Thyroid gland (tissue), 4 donors: ENCODE measurements at regions not wholly inside any gene's neighbourhood (a gene's known extent, or its start where the extent isn't known, plus 50 kb on each side); places are given as distances from the start of the nearest gene placed in this dataset.

Experiments used
- CTCF ChIP-seq, 6 experiments: fragments of 200-600 bp in 3 of 6; fragments of 450-650 bp in 3 of 6; sonication (generic) in 3 of 6; IDR thresholded peaks; one replicate each; pipeline ENCODE4 v1.5.1; 2016 to 2019; ENCODE audit warnings: antibody characterized with exemption in 6 of 6, mild to moderate bottlenecking in 2 of 6, inconsistent platforms in 1 of 6, moderate library complexity in 1 of 6
- POLR2A ChIP-seq, 2 donors: fragments of 450-650 bp; IDR thresholded peaks; one replicate each; pipeline ENCODE4 v1.6.1; 2017; ENCODE audit warnings: antibody characterized with exemption in 2 of 2, mild to moderate bottlenecking in 2 of 2, moderate library complexity in 1 of 2

DNA sequence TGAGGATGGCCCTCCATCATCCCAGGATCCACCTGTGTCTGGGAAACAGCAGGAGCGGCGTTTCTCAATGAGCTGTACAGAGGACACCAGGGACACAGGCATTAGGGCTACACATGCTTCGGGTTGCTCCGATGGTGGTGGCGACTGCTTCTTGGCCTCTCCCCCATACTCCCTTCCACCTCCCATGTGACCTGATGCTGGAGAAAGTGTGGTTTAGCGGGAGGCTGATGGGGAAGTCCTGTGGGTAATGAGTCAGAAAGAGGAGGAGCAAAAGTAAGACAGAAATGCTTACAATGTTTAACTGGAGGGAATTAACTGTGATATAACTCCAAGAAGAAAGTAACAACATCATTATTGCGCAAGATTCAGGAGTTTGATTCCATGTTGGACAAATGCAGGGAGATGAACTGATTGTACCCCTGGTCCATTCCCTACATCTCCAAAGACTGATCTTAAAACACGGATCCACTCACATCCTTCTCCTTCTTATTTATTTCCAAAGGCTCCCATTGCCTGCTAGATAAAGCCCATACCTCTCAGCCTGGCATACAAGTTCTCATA, 186.6 kb downstream of the NRP2 start:
- TF ChIP-seq CTCF (IDR thresholded peaks at IDR 0.05) (no peak), POLR2A (IDR thresholded peaks at IDR 0.05) (no peak)
